ENCODE measurements at regions not wholly inside any gene's neighbourhood (a gene's known extent, or its start where the extent isn't known, plus 50 kb on each side); places are given as distances from the start of the nearest gene placed in this dataset.
A peak's percentile ranks its signal among the peaks of the same experiment; 100 is the strongest.
"Not testable (repeated sequence)": the region's sequence is repeated elsewhere in the genome, so short reads cannot be mapped to it uniquely, and the experiment has no call there.

DNA sequence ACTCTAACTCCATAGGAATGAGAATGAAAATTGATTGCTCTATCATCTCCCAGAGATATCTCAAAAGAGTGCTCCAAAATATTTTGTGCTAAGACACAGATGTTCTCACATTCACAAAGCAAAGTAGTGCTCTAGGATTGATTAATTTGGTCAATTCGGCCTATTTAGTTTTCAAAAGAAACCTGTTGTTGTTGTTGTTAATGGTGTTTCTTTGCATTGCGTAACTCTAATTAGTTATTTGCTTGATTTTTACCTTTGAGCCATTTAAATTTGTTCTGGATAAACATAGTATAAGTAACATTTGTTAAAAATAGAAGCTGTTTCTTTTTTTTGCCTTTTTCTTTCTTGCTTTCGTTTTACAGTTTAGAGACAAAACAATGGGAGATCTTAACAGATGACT, 382.5 kb downstream of the CAAP1 start:
- DNase-seq (ENCODE audit: low read depth in 4 of 4, low spot score in 3 of 4), result no peak

DNA sequence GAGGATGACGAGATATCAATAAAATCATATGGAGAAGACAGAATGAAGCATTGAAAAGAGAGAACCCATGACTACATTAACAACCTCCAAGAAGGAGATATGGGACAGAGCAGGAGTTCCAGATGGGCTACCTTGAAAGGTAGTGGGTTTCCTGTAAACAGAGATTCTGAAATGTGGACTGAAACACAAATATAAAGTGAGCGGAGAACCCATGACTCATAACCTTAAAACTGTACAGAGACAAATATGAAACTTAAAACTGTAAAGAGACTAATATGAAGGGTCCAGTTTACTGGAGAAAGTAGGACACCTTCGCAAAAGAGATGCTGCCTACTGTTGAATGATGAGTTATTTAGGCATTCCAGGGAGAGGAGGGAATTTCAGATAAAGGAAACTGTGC, 383.7 kb downstream of the CAAP1 start:
- no peak for DNase-seq (ENCODE audit: low read depth in 4 of 4, low spot score in 3 of 4)

DNA sequence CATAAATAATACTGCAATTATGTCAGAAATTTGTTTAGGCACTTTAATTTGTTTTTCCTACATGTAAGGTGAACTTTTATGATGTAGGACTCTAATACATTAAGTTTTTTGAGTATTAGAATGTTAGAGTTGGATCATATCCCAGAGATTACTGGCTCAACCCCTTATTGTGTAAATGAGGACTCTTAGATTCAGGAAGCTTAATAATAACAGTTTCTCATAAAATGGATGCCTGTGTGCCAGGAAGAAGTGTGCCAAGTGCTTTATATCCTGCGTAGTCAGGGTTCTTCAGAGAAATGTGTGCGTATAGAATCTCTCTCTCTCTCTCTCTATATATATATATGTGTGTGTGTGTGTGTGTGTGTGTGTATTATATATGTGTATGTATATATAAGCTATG, 388.5 kb downstream of the CAAP1 start:
- no peak for DNase-seq (ENCODE audit: low read depth in 4 of 4, low spot score in 3 of 4)

DNA sequence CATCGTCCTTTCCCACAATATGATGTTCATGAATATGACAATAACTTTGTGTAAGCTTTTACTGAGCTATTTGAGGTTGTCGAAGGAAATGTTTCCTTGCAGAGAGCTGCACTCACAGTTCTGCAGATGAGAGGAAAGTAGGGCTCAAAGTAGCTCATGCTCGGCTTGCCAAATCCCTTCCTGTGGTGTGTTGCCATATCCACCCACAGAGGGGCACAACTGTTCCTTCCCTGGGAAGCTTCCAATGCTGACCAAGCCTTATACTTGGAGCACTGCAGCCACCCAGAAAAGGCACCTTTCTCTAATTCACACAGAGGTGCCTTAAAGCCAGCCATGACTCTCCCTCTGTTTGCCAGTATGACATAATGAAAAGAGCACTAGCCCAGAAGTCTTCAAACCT, 390.3 kb downstream of the CAAP1 start:
- DNase-seq (ENCODE audit: low read depth in 4 of 4, low spot score in 3 of 4), result no peak

DNA sequence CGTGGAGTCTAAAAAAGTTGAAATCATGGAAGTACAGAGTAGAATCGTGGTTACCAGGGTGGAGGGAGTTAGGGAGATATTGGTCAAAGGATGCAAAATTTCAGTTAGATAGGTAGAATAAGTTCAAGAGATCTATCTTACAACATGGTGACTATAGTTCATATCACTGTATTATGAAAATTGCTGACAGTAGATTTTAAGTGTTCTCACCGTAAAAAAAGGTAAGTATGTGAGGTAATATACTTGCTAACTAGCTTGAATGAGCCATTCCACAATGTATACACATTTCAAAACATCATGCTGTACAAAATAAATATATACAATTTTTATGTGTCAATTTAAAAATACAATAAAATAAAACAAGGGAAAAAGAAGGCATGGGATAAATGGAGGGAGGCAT, 392.1 kb downstream of the CAAP1 start:
- no peak for DNase-seq (ENCODE audit: low read depth in 4 of 4, low spot score in 3 of 4)

DNA sequence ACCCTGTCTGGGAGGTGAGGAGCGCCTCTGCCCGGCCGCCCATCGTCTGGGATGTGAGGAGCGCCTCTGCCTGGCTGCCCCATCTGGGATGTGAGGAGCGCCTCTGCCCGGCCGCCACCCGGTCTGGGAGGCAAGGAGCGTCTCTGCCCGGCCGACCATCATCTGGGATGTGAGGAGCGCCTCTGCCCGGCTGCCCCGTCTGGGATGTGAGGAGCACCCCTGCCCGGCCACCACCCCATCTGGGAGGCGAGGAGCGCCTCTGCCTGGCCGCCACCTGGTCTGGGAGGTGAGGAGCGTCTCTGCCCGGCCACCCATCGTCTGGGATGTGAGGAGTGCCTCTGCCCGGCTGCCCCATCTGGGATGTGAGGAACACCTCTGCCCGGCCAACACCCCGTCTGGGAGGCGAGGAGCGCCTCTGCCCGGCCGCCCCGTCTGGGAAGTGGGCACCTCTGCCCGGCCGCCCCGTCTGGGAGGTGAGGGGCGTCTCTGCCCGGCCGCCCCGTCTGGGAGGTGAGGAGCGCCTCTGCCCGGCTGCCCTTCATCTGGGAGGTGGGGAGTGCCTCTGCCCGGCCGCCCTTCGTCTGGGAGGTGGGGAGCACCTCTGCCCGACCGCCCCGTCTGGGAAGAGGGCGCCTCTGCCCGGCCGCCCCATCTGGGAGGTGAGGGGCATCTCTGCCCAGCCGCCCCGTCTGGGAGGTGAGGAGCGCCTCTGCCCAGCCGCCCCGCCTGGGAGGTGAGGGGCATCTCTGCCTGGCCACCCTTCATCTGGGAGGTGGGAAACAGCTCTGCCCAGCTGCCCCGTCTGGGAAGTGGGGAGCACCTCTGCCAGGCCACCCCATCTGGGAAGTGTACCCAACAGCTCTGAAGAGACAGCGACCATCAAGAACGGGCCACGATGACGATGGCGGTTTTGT, 399.7 kb downstream of the CAAP1 start:
- DNase-seq (ENCODE audit: low read depth in 4 of 4, low spot score in 3 of 4), result not testable (repeated sequence)

DNA sequence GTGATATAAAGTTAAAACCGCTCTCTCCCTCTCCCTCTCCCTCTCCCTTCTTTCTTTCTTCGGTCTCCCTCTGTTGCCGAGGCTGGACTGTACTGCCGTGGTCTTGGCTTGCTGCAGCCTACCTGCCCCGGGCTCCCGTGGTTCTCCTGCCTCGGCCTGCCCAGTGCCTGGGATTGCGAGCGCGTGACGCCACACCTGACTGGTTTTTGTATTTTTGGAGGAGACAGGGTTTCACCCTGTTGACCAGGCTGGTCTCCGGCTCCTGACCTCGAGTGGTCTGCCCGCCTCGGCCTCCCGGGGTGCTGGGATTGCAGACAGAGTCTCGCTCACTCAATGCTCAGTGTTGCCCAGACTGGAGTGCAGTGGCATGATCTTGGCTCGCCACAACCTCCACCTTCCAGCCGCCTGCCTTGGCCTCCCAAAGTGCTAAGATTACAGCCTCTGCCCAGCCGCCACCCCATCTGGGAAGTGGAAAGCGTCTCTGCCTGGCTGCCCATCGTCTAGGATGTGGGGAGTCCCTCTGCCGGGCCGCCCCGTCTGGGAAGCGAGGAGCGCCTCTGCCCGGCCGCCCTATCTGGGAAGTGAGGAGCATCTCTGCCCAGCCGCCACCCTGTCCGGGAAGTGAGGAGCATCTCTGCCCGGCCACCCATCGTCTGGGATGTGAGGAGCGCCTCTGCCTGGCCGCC, 400.5 kb downstream of the CAAP1 start:
- not testable (repeated sequence) for DNase-seq (ENCODE audit: low read depth in 4 of 4, low spot score in 3 of 4)

DNA sequence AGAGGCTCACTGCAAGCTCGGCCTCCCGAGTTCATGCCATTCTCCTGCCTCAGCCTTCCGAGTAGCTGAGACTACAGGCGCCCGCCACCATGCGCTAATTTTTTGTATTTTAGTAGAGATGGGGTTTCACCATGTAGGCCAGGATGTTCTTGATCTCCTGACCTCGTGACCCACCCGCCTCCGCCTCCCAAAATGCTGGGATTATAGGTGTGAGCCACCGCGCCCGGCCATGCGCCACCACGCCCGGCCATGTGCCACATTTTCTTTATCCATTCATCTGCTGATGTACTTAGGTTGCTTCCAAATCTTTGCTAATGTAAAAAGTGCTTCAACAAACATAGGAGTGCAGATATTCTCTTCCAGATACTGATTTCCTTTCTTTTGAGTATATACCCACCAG, 408.6 kb downstream of the CAAP1 start:
- no peak for DNase-seq (ENCODE audit: low read depth in 4 of 4, low spot score in 3 of 4)

DNA sequence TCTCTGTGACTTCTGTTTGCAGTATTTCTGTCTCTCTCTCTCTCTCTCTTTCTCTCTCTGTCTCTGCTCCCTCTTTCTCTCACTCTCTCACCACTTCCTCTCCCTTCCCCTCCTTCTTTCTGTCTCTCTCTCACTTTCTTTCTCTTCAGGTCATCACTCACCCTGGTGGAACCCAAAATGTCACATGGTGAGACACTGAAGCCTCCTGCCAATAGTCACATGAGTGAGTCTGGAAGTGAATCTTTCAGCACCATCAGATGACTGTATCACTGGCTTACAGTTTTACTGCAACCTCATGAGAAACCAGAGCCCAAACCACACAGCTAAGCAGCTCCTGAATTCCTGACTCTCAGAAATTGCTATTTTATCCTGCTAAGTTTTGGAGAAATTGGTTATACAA, 414.6 kb downstream of the CAAP1 start:
- no peak for DNase-seq (ENCODE audit: low read depth in 4 of 4, low spot score in 3 of 4)

DNA sequence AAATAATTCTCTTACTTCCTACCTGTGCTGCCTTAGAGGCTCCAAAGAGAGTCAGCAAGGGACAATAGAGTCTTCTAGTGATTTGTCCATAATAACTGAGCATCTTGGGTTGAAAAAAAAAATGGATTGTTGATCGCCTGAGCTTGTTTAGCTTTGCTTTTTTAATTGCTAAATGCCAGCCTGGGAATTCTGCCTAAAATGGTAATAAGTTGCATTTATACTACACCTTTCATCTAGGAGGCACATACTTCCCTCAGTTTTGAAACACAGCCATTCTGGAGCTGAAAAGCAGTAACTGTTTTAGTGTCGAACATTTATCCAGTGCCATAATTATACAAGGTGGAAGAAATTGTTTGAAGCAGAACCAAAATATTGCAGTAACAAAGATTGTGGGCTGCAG, 421.3 kb downstream of the CAAP1 start:
- DNase-seq (ENCODE audit: low read depth in 4 of 4, low spot score in 3 of 4), result no peak

DNA sequence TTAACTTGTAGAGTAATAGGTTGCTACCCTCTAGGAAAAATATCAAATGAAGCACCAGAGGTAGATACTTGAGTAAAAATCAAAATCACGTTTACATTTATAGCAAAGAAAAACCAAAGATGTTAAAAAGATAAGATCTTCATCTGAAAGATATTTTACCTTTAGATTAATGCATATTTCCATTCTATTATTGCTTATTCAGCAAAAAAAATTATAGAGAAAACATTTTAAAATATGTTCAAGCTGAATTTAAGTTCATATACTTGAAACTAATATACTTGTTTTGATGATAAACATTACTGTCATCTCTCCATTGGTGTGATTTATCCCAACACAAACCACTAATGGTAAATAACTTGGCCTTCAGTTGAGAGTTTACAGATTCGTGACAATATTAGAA, 422.3 kb downstream of the CAAP1 start:
- no peak for DNase-seq (ENCODE audit: low read depth in 4 of 4, low spot score in 3 of 4)

DNA sequence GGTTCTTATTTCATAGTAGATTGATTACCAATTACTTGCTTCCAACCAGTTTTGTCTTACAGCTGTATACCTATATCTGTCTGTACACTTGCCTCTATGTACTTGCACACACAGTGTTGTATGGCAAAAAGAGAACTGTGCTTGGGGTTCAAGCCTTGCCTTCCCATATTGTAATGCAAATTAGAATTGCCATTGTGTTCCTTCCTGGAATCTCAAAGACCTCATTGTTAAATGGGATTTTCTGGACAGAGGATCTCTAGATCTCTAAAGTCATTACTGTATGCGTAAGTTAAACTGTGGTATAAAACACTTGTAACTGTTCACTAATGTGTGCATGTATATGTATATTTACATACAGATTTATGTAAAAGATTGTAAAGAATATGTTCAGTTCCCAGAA, 428.8 kb downstream of the CAAP1 start:
- DNase-seq (ENCODE audit: low read depth in 4 of 4, low spot score in 3 of 4), result no peak

DNA sequence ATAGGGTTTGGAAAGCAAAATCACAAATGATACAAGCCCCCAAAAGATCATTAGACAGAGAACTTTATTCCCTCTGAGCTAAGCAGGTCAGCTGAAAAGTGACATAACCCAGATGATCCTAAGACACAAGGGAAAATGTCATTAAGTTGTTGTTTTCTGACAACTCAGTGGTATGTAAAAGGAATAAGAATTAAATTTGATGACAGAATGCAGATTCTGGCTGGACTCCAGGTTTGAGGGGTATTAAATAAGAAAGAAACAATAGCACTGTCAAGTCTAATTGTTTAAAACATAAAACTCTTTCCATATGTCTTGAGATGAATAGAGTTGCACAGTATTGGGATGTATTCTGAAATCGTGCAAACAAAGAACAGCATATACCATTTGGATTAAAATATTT, 429.9 kb downstream of the CAAP1 start:
- DNase-seq (ENCODE audit: low read depth in 4 of 4, low spot score in 3 of 4), result no peak

DNA sequence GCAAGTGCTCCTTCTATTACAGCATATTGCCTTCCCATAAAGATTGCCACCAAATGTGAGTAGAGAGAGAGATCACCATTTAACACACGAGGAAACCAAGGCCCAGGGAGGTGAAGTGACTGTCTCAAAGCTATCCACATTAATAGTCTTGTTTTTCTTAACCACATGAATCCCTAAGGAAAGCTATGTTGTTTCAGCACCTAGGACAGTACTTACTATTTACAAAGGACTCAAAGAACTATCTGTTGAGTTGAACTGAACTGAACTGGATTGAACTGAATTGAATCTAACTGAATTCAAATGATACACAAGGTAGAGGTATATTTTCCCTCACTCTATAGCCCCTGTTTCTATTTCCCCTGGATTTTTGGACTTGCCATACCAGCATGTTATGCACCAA, 430.4 kb downstream of the CAAP1 start:
- peak in 2 of 4 donors; percentile 1 to 9 for DNase-seq (ENCODE audit: low read depth in 4 of 4, low spot score in 3 of 4)

DNA sequence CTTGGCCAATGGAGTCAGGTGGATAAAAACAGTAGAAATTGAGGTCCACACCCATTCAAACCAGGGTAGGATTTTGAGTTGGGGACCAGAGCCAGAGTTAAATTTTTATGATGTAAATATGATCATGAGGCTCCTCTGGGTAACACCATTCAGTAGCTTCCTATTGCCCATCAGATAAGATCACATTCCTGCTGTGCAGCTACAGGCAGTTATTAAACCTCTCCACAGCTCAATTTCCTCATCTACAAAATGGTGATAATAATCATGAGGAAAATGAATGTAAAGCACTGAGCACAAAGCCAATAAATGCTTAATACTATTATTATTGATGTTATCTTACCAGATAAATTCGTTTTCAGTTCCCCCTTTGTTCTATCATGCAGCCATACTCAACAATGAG, 432.0 kb downstream of the CAAP1 start:
- DNase-seq (ENCODE audit: low read depth in 4 of 4, low spot score in 3 of 4), result no peak

DNA sequence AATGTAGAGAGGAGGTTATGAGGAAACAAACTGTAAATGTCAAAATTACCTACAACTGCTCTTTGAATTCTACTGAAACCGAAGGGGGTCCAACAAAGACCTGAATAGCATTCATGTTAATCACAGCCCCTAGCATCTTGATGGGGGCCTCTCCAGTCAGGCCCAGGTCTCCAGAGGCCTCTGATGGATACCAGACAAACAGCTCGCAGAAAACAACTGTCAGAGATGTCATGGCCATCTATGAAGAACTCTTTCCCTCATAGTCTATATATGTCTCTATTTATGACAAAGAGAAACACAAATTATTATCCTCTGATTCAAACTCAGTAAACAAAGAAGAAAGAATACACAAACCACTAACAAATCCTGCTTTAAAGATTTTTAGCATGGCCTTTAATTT, 432.6 kb downstream of the CAAP1 start:
- DNase-seq (ENCODE audit: low read depth in 4 of 4, low spot score in 3 of 4), result no peak

DNA sequence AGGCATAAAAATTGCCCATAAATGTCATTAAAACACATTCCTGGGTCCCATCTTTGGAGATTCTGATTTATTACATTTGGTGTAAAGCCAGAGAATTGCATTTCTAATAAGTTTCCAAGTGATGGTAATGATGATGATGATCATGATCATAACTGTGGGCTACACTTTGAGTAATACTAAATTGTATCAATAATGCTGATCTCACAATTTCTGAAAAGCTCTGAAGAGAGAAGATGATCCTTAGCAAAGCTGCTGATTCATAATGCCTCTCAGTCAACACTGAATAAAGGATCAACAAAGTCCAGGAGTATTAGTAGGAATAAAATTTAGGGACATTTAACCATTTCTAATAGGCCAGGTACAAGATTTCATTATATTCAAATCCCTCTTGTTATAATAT, 434.5 kb downstream of the CAAP1 start:
- DNase-seq (ENCODE audit: low read depth in 4 of 4, low spot score in 3 of 4), result no peak

DNA sequence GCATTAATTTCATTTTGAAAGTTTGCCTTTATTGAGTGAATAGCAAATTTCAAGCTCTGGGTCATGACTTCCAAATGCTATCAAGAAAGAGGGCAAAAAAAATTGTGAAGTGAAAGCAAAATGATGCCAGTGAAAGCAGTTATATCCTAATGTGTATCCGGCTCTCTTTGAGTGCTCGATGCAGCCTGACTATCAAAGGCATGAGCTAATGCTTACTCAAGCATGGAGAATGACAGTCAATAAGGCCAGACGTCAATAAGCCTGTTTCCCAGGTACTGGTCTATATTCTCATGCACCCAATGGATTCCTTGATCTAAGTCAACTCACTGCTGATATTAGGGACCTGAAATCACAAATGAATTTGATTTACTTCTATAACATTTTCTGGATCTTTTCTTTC, 435.5 kb downstream of the CAAP1 start:
- DNase-seq (ENCODE audit: low read depth in 4 of 4, low spot score in 3 of 4), result no peak

DNA sequence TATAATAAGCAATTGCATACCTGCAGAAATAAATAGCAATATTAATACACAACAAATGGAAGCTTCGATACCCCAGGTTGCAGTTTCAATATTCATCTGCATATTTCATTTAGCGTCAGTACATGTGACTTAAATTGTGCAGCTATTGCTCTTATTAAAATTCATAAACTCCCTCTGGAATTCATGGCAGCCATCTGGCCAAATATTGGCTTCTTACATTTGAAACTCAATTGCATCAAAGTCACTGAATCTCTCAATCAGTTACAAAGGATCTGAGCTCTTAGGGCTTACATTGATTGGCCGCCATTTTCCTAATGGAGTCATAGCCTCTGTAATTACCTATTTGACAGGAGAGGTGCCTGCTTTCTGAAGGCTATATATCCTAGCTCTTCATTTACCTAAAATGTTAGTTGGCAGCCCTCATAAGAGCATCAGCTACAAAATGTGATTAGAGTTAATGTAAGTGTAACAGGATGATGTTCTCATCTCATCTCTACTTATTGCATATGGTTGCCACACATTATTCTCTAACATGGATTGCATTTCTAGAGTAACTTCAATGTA, 453.5 kb downstream of the CAAP1 start:
- DNase-seq (ENCODE audit: low read depth in 4 of 4, low spot score in 3 of 4), result no peak

DNA sequence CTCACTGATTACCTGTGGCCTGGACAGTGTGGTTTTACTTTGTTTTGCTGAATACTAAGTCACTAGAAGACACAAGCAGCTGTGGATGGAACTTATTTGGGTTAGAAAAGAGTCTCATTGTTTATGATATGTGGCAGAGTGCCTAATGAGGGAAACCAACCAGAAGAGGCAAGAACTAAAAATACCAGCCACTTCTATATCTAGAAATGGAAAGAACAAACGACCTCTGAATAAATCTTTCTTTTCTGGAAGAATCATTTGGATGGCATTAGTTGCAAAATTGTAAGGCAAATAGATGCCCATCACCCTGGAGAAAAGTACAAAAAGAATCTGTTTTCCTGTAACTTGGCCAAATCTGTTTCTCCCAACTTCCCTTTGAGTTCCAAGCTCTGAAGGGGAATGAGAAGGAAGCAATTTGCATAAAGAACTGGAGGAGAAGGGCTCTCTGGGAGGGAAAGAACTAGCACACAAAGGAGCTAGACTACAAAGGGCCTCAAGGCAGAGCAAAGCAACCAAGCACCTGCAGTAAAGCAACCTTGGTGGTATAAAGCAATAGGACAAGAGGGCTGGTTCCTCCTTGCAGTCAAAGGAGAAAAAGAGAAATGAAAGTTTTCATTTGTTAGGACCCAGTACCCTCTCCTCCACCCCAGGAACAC, 455.4 kb downstream of the CAAP1 start:
- DNase-seq (ENCODE audit: low read depth in 4 of 4, low spot score in 3 of 4), result no peak

DNA sequence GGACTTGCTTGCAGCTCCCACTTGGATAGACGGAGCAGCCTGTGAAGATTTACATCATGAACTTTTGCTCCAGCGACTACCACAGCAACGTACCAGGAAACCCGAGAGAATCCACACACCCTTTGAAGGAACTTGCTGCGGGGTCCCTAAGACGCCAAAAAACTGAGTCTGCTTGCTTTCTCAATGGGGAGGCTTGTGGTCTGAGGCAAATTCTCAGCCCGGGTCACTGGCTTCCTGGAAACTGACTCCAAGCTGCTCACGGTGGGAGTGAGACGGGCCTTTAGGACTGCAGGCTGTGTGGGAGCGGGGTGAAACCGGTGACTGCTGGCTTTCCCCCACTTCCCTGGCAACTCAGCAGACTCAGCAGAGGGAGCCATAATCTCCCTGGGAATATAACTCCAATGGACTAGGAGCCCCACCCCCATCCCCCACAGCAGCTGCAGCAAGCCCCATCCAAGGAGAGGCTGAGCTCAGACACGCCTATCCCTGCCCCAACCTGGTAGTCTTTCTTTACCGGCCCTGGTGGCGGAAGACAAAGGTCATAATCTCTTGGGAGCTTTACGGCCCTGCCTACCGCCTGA, 466.0 kb downstream of the CAAP1 start:
- no peak for DNase-seq (ENCODE audit: low read depth in 4 of 4, low spot score in 3 of 4)
